GM21390 (cell line): ENCODE measurements at regions not wholly inside any gene's neighbourhood (a gene's known extent, or its start where the extent isn't known, plus 50 kb on each side); places are given as distances from the start of the nearest gene placed in this dataset.

Experiments used
- ATAC-seq: cut with Tn5 transposase; IDR thresholded peaks from one replicate; pipeline ENCODE4 v1.9.1; 2021; ENCODE audit not compliant: unreplicated experiment

DNA sequence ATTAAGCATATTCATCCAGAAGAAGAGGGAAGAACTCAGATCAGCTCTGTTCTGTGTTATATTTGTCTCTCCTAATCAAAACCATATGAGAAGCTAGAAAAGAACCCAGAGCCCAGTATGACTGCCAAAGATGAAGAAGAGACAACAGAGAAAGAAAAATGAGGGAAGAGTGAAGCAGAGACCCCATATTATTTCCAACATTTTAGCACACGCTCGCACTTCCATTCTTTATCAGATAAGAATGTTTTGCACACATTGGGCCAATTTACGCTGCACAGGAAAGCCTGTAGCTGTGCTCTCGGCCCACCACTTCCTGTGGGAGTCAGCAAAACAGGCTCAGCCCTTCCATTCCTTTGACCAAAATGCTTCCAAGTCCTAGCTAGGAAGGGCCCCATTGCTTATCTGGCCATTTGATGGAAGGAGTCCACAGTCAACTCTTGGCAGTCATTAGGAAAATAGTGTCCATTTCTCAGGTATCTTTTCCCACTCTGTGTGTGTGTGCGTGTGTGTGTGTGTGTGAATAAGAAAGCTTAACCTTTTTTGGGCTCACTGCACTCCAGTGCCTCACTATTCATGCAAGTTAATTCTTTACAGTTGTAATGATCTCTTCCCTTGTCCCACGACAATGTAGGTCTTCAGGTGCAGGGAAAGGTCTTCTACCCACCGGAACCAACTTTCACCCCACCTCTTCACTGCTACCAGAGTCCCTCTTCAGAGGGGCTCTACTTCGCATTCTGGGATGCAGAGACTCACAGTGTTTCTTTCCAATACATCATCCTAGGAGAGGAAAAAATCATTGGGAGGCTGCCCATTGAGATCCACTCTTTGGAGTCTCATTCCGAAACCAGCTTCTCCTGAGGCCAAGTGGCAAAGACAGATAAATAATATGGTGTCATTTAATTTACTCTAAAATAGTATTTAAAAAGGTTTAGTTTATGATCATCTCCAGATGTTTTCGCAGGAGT lies 237.5 kb downstream of the COG6 start:
- ATAC-seq, result no peak

DNA sequence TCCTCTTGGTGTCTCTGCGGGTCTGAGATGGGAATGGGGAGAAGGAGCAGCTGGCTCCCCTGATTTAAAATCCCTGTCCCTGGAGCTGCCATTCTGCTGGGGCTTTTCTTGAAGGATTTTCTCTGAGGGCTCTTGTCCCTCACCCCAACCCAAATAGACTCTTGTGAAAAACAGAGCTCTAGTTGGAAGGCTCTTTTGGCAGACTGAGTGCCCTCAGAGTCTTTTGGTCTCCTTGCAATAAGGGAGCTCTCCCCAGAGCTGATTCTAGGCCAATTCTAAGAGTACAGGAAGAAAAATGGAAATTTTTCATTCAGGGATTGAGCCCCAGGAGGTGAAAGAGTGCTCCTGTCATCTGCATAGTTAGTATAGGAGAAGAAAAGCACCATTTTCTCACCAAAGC lies 238.3 kb downstream of the COG6 start:
- ATAC-seq, result no peak

DNA sequence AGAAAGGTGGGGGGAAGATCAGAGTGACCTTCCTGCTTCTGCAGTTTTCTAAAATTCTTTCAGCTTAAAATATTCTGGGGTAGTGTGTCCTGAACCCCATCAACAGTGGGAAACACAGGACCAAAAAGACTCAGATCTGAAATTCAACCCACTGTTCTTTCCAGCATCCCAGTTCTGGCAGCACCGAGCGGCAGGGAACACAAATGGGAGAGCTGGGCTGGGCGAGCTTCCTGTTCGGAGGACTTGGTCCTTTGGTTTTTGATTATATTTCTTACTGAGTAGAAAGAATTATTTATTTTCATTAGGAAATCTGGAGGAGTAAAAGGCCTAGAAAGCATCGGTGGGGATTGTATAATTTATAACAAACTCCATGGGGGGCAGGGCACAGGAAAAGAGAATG lies 239.1 kb downstream of the COG6 start:
- no peak for ATAC-seq

DNA sequence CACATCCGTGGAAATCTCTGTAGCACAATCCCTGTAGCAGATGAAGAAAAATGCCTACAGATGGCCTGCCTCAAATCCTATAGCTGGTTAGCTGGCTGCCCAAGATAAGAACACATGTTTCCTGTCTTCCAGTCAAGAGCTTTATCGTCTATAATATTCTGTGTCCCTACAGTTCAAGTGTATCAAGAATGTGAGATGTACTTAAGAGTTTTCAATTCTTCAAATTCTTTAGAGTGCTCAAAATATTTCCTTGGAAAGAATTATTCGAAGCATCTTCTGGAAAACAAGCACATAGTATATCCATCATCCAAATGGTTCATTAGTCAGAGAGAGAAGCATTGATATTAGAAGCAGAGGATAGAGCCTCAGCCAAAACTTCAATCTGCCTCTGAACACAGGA lies 239.8 kb downstream of the COG6 start:
- ATAC-seq, result no peak

DNA sequence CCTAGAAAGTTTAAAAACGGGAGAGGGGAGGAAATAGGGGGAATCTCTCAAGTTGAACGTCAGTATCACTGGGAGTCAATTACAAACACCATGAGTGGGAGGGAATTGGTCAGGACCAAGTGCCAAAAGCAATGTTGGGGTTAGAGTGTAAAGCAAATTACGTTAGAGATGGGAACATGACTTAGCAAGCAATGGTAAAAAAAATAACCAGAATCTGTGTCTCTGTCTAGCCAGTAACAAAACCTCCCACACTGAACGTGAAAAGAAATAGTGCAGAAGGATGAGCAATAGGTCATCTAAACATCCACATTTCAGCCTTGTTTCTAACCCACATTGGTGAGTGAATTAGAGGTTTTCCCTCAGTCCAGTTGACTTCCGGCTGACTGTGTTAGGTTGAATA lies 242.2 kb downstream of the COG6 start:
- ATAC-seq, result no peak

DNA sequence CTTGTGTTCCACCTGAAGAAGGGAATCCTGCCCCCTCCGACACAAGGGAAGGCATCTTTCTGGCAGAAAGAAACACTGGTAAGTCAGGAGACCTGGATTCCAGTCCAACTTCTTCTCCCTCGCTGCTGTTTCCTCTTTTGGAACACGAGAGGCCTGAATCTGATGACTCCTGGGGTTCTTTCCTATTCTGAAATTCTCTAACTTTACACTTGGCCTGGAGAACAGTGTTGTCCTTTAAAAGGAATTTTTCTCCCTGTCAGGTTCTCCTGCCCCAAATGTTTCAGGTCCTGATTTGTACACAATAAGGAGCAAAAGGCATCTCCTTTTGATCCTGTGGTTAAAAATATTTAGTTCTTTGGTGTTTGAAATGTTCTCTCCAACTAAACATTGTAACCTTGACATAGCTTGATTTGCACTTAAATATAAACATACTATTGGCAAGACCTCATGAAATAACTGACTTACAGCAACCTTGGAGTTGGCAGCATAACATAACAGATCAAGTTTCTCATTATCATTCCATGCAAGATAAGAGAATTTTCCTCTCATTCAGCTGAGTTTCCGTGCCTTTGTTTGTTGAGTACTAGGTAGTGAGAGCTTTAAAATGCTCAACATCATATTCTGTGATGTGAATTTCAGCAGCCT lies 244.8 kb downstream of the COG6 start:
- ATAC-seq, result no peak

DNA sequence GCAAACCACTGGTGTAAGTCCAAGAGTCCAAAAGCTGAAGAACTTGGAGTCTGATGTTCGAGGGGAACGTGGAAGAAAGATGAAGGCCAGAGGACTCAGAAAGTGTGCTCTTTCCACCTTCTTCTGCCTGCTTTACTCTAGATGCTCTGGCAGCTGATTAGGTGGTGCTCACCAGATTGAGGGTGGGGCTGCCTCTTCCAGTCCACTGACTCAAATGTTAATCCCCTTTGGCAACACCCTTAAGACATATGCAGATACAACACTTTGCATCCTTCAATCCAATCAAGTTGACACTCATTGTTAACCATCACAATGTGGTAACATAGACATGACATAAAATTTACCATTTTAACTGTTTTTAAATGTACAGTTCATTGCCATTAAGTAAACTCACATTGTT lies 249.5 kb downstream of the COG6 start:
- ATAC-seq, result no peak

DNA sequence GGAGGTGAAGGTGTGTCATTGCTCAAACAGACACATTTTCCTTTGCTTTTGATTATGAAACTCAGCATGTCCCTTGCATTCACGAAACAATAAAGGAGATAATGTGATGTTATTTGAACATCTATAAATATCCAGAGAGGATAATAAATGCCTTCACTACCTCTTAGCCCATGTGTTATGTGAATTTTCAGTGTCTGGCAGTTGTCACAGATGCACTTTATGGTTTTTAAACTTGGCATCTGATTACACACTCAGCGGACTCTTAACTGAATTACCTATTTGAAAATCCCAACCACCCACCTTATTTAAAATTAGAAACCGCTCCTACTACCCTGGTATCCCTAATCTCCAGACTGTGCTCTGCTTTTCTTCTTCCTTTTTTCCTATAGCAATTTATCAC lies 254.2 kb downstream of the COG6 start:
- no peak for ATAC-seq

DNA sequence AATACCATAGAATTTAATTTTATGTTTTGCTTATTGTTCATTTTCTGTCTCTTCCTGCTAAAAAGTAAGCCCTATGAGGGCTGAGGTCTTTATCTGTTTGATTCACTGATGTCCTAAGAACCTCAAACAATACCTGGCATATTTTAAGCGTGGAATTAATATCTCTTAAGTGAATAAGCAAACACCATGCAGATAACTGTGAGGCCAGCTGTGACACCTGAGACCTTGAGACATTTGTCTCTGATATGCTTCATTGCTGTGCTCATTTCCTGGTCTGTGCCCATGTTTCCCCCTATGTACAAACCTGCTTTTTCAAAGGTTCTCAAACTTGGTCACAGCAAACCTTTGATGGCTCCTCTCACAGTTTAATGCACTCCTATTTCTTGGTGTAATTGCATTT lies 254.6 kb downstream of the COG6 start:
- no peak for ATAC-seq

DNA sequence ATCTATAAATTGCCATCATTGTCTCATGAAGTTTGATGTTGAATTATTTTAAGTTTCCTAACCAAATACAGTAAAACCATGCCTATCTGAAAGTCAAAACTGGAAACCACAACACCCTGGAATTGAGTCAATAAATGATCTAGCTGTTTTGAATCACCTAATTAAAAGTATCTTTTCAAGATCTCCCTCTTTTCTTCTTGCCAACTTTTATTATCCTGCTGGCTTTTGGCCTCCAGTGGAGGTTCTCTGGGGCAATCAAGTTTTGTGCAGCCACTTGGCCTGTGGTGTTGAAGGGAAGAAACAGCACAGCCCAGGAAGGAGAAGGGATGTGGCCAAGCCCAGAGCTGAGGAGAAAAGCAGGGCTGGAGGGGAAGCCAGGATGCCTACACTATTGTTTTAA lies 255.4 kb downstream of the COG6 start:
- no peak for ATAC-seq

DNA sequence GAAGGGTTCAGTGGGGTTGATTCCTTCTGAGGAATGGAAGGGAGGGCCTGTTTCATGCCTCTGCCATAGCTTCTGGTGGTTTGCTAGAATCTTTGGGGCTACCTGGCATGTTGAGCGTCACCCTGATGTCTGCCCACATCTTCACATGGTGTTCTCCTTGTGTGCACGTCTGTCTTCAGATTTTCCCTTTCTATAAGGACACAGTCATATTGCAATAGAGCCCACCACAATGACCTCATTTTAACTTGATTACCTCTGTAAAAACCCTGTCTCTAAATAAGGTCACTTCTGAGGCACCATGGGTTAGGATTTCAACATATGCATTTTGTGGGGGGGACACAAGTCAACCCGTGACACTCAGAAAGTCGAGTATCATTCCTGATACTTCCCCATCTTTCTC lies 257.9 kb downstream of the COG6 start:
- ATAC-seq, result no peak

DNA sequence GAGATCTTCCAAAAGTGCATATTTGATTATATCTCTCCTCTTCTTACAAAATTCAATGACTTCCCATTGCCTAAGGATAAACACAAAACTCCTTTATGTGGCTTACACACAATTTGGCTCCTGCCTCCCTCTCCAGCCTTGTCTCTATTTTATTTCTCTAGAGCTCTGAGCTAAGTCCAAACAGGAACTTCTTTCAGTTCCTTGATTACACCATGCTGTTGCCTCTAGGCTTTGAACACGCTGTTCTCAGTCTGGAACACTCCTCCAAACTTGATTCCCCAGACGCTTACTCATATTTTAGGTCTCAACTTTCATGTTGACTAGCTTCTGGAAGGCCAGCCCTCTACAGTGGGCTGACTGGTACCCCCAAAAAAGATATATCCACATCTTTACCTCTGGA lies 258.5 kb downstream of the COG6 start:
- no peak for ATAC-seq

DNA sequence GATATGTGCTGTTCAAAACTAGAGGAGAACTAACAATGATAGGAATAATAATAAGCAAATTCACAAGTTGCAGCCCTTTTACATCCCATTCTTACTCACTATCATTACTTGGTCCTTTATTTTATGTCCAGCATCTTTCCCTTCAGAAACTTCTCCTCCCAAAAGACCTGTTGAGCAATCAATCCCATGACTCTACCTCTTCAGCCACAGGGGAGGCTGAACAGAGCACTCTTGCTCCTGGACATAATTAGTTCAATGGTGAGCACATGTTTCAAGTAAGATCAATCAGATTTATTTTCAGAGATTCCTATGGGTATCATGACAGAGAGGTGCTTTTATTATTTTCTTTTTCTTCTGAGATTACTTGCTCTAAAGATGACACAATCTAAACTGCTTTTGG lies 260.0 kb downstream of the COG6 start:
- ATAC-seq, result no peak

DNA sequence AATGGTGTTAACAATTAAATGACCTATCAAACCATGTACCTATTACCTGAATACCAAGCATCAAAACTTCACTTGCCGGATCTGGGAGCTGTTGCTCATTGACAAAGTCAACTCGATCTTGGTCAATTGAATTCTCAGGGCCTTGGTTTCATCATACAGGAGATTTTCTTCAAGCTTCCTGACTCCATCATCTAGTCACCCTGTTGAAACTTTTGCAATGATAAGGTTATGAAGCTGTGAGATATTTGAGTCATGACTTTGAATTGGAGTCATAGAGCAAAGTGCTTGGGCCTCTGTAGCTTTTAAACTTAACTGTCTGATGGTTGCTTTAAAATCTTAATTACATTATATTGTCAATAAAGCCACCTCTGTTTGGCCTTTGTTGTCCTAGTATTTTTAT lies 260.9 kb downstream of the COG6 start:
- ATAC-seq, result no peak

DNA sequence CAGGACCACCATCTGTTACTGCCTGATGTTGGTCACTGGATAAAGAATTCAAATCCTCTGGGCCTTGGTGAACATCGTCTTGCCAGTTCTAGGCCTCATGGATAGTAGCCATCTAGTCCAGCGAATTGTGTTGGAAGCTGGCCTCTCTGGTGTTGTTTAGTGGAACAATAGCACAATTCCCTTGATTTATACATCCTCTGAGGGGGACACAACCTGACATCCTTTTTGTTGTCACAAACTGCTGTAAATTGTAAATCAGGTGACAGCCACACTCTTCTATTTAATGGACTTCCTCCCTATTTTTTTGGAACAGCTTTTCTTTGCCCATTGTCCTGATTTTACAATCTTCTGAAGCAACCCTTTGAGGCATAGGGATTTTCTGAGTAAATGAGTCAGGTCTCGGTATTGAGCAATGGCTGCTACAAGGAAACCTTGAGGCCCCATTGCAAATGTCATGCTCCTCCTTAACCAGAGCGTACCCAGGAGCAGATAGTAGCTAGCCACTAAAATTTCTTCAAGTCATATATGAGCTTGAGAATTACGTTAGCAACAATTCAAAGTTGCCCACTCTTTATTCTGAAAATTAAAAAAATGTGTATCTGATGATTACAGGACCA lies 263.3 kb downstream of the COG6 start:
- ATAC-seq, result no peak

DNA sequence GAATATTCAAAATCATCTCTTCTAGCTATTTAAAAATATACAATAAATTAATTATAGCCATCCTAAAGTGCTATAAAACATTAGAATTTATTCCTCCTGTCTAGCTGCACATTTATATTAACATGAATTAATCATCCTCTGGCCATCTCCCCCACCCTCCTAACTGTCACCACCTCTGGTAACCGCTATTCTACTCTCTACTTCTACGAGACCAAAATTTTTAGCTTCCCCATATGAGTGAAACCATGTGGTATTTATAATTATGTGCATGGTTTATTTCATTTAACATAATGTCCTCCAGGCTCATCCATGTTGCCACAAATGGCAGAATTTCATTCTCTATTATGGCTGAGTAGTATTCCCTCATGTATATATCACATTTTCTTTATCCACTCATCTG lies 265.2 kb downstream of the COG6 start:
- ATAC-seq, result no peak

DNA sequence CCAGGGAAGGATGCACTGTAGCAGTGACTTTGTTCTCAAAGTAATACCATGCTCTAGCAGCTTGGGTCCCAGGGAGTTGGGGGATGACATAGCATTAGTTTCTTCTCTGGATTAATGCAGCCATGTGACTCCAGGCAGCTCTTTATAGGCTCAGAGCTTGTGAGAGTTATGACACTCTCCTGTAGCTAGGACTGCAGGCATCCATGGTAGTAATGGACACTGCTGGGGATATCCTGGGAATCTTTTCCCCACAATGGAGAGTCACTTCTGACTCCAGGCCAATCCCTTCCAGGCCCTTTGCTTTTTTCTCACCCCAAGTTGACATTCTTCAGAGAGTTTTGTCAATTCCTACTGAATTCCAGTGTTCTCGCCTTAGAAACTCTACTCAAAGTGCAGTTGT lies 270.9 kb downstream of the COG6 start:
- no peak for ATAC-seq

DNA sequence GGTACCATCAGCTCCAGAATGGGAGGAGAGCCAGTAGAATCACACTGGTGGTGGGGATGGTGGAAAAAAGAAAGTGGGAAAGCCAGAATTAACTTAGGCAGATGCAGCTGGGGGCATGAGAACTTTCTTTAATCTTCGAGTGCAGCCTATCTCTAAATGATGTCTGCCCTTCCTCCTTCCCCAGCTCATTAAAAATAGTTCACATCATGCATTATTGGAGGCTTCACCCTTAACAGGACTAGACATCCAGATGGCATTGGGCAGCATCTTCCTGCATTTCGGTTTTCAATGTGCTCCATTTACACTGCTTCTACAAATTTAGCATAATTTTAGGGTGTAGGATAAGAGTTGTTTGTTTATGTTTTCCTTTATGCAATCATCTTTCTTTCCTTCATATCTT lies 272.8 kb downstream of the COG6 start:
- no peak for ATAC-seq

DNA sequence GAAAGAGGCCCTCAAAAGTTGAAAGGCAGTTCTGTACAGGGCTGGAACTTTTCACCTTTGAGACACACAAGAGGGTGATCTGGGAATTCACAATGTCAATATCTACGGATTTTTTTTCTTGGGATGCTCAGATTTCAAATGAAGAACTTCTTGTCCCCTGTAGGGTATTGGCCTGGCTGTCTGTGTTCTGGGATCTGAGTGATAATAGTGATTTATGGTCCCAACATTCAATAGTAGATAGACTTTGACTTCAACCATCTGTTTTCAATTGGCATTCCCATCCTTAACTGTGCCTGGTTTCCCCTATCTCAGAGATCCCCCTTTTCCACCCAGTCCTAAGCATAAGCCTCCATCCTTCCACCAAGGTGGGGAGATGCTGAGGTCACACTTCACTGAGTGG lies 274.1 kb downstream of the COG6 start:
- no peak for ATAC-seq

DNA sequence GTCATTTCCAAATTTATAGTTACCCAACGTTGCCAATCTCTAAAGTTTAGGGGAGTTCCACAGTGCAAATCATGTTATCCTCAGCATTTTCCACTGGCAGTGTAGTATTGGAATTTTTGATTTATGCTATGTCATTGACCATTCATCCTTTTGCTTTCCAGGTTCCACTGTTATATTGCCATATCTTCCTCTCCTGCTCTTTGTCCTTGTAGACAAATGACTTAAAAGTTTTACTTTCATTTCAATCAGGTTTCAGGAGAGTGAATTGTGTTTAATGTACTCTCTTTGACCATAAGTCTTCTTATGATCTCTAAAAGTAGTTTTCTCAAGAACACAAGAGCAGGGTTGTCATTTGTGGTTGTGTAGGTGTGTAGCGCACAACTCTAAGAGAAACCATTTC lies 274.6 kb downstream of the COG6 start:
- ATAC-seq, result no peak

DNA sequence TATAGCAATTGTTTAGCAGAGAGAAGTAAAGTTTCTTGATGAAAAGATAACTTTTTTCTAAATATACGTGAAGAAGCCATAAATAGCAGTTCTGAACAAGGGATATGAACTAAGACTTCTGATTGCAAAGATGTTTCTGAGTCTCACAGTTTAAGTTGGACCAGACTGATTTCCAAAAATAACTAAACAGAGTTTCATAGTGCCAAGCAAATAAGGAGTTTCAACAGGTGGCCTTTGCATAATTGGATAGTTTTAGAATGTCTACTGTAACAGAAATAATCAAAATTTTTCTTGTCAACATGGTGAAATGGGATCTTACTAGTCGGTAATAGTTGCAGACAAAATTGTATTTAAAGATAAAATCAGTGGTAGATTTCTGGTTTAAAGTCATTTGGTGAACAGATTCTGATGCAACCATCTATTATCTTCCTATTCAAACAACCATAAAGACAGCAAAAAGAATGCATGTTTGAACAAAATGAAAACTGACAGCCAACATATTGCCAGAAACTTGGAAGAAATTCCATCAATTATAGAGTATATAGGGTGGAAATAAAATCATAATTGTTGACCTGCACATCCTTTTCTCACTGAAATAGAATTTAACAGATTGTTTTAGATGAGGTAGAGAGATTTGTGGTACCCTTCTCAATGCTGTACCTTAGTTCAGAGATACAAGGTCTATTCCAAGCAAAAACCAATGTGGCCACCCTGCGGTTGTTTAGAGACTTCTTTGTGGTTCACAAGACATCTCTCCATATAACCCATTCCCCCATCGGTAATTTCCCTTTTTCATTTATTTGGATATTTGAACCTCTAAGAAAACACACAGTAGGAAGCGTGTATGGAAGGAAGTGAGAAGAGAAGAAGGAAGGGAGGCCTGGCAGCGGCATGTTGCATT lies 275.3 kb downstream of the COG6 start:
- peak; percentile 54 for ATAC-seq
